MM.1S (cell line): ENCODE measurements at regions not wholly inside any gene's neighbourhood (a gene's known extent, or its start where the extent isn't known, plus 50 kb on each side); places are given as distances from the start of the nearest gene placed in this dataset.

Experiments used
- DNase-seq: peaks from one replicate; pipeline ENCODE4 v3.0.0-alpha.2; 2015
- H2AFZ ChIP-seq: fragments of 300-600 bp; sonication (generic); 2 replicates; pipeline ENCODE4 v1.6.0; 2016; ENCODE audit warnings: antibody characterized with exemption, low read length
- H3F3A ChIP-seq: fragments of 300-600 bp; sonication (generic); 2 replicates; pipeline ENCODE4 v1.6.1; 2016; ENCODE audit warnings: mild to moderate bottlenecking, antibody characterized with exemption, low read length, moderate library complexity, mixed read lengths; ENCODE audit not compliant: insufficient read depth
- H3K27ac ChIP-seq: fragments of 300-600 bp; sonication (generic); 2 replicates; pipeline ENCODE4 v1.5.1; 2016; ENCODE audit warnings: mild to moderate bottlenecking, low read length
- H3K27me3 ChIP-seq: fragments of 300-600 bp; sonication (generic); replicated peaks from 2 replicates; pipeline ENCODE4 v1.6.0; 2016; ENCODE audit warnings: low read length; ENCODE audit not compliant: insufficient read depth
- H3K36me3 ChIP-seq: fragments of 300-600 bp; sonication (generic); replicated peaks from 2 replicates; pipeline ENCODE4 v1.6.1; 2016; ENCODE audit warnings: mild to moderate bottlenecking, low read length, mixed read lengths; ENCODE audit not compliant: insufficient read depth
- H3K4me1 ChIP-seq: fragments of 300-600 bp; sonication (generic); 2 replicates; pipeline ENCODE4 v1.6.1; 2016; ENCODE audit warnings: low read length, mixed read lengths
- H3K4me2 ChIP-seq: fragments of 300-600 bp; sonication (generic); 2 replicates; pipeline ENCODE4 v1.6.0; 2016; ENCODE audit warnings: low read depth, low read length
- H3K4me3 ChIP-seq: fragments of 300-600 bp; sonication (generic); 2 replicates; pipeline ENCODE4 v1.5.1; 2016; ENCODE audit warnings: low read length, mixed read lengths
- H3K79me2 ChIP-seq: fragments of 300-600 bp; sonication (generic); 2 replicates; pipeline ENCODE4 v1.6.1; 2016; ENCODE audit warnings: mixed run types, low read length, mixed read lengths
- H3K9ac ChIP-seq: fragments of 300-600 bp; sonication (generic); 2 replicates; pipeline ENCODE4 v1.6.1; 2016; ENCODE audit warnings: low read length, mixed read lengths
- H3K9me2 ChIP-seq: fragments of 300-600 bp; sonication (generic); replicated peaks from 2 replicates; pipeline ENCODE4 v1.6.1; 2016; ENCODE audit warnings: mild to moderate bottlenecking, low read length, mixed read lengths; ENCODE audit not compliant: insufficient read depth
- H3K9me3 ChIP-seq: fragments of 300-600 bp; sonication (generic); replicated peaks from 2 replicates; pipeline ENCODE4 v1.6.1; 2016; ENCODE audit warnings: mild to moderate bottlenecking, low read length, mixed read lengths; ENCODE audit not compliant: insufficient read depth
- H4K20me1 ChIP-seq: fragments of 300-600 bp; sonication (generic); 2 replicates; pipeline ENCODE4 v1.6.1; 2016; ENCODE audit warnings: mild to moderate bottlenecking, low read length, moderate library complexity, mixed read lengths; ENCODE audit not compliant: insufficient read depth
- CTCF ChIP-seq: fragments of 300-600 bp; sonication (generic); IDR thresholded peaks from 2 replicates; pipeline ENCODE4 v1.5.1; 2016; ENCODE audit warnings: antibody characterized with exemption, low read length, mixed read lengths
- EZH2 ChIP-seq: fragments of 300-600 bp; sonication (generic); optimal IDR thresholded peaks from 2 replicates; pipeline ENCODE3; 2017; ENCODE audit warnings: low read depth, mild to moderate bottlenecking, antibody characterized with exemption, low read length, mixed read lengths
- EZH2phosphoT487 ChIP-seq: fragments of 300-600 bp; sonication (generic); IDR thresholded peaks from 2 replicates; pipeline ENCODE4 v1.6.1; 2018; ENCODE audit warnings: antibody characterized with exemption, low read length

GRCh38 chr7:81623251-81623855, 146.5 kb downstream of the HGF start:
- Histone ChIP-seq H3K9ac (no peak overlapping the region), H3K9me2 (no peaks in the 10 kb centered on the region), H3F3A (0 out of 2 replicates have a peak, but pooled peaks cover 6% of the 10 kb centered on the region), H3K4me3 (no peak overlapping the region), H4K20me1 (no peaks in the 10 kb centered on the region), H3K27ac (no peak overlapping the region), H3K9me3 (no peaks in the 10 kb centered on the region), H3K79me2 (no peaks in the 10 kb centered on the region), H2AFZ (no peak overlapping the region), H3K36me3 (no peaks in the 10 kb centered on the region), H3K4me2 (no peak overlapping the region), H3K27me3 (no peaks in the 10 kb centered on the region), H3K4me1 (peaks cover 12% of the 10 kb centered on the region)
- no peak for TF ChIP-seq EZH2
- DNase-seq, result no peak

DNA sequence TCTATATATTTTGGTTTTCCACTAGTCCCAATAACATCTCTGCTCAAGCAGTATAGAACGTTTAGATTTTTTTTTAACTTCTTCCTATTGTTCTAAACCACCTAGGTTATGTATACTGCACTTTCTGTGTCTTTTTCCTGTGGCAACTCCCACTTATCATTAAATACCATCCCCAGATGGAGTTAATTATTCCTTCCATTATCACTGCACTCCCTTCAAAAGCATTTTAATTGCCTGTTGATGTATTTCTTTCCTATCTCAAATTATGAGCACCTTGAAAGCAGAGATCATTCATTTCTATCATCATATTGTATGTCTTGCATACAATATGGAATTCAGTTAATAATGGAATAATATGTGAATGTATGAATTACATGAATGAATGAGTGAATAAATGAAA, 148.0 kb downstream of the HGF start:
- H3F3A ChIP-seq, result 0 out of 2 replicates have a peak, but pooled peaks cover 6% of the 10 kb centered on the region
- H3K79me2 ChIP-seq, result no peaks in the 10 kb centered on the region
- no peaks in the 10 kb centered on the region for H3K9me2 ChIP-seq
- no peak overlapping the region for H3K27ac ChIP-seq
- H2AFZ ChIP-seq, result no peak overlapping the region
- no peak overlapping the region for H3K9ac ChIP-seq
- H3K4me2 ChIP-seq, result no peak overlapping the region
- no peak for DNase-seq
- no peaks in the 10 kb centered on the region for H4K20me1 ChIP-seq
- peaks cover 12% of the 10 kb centered on the region for H3K4me1 ChIP-seq
- no peaks in the 10 kb centered on the region for H3K9me3 ChIP-seq
- H3K4me3 ChIP-seq, result no peak overlapping the region
- TF ChIP-seq EZH2phosphoT487, result no peak
- no peak for TF ChIP-seq CTCF
- no peaks in the 10 kb centered on the region for H3K27me3 ChIP-seq
- no peaks in the 10 kb centered on the region for H3K36me3 ChIP-seq

DNA sequence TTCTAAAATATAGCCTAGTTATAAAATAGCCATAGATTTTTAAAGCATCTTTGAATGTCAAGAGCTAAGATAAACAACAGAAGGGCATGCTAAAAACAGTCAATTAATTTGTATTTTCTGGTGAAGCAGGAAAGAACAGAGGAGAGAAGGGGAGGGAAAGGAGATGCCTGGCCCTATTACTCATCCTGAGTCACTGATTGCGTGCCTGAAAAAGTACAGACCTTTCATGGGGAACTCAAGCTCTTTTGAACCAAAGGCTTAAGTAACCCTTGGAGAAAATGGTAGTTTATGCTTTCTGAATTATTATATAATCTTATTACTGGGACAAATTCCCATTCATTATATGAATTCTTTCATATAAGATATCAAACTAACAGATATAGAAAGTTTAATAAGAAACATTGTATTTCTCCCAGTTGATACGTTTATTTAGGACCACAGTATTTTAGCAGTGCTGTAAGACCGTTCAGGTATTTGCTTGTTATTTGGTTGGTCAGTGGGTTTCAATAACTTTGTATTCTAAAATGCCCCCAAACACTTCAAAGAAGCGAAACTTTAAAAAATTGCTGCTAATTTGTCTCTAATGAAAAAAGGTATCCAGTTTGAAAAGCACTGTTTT, 151.3 kb downstream of the HGF start:
- Histone ChIP-seq H3K4me2 (no peak overlapping the region), H3K9me3 (no peaks in the 10 kb centered on the region), H3K27ac (no peak overlapping the region), H3K79me2 (no peaks in the 10 kb centered on the region), H3K9ac (no peak overlapping the region), H3K4me3 (no peak overlapping the region), H3K36me3 (no peaks in the 10 kb centered on the region), H3K4me1 (no peaks in the 10 kb centered on the region), H3F3A (no peaks in the 10 kb centered on the region), H2AFZ (no peak overlapping the region), H4K20me1 (no peaks in the 10 kb centered on the region), H3K27me3 (no peaks in the 10 kb centered on the region), H3K9me2 (no peaks in the 10 kb centered on the region)
- TF ChIP-seq EZH2, result no peak
- no peak for DNase-seq

GRCh38 chr7:81616951-81617350, 152.9 kb downstream of the HGF start:
- DNase-seq, result no peak

More at GRCh38 chr7:81616951-81617350, 152.9 kb downstream of the HGF start:
- Histone ChIP-seq H4K20me1 (no peaks in the 10 kb centered on the region), H3K9me2 (no peaks in the 10 kb centered on the region), H3F3A (no peaks in the 10 kb centered on the region), H3K4me3 (no peak overlapping the region), H2AFZ (no peak overlapping the region), H3K79me2 (no peaks in the 10 kb centered on the region), H3K9me3 (no peaks in the 10 kb centered on the region), H3K36me3 (no peaks in the 10 kb centered on the region), H3K4me2 (no peak overlapping the region), H3K27ac (no peak overlapping the region), H3K4me1 (no peaks in the 10 kb centered on the region), H3K9ac (no peak overlapping the region), H3K27me3 (no peaks in the 10 kb centered on the region)
- no peak for TF ChIP-seq CTCF
- no peak for TF ChIP-seq EZH2
- no peak for TF ChIP-seq EZH2phosphoT487
